GM19239 (cell line): ENCODE measurements at regions not wholly inside any gene's neighbourhood (a gene's known extent, or its start where the extent isn't known, plus 50 kb on each side); places are given as distances from the start of the nearest gene placed in this dataset.
A peak's percentile ranks its signal among the peaks of the same experiment; 100 is the strongest.

Experiments used
- DNase-seq: peaks from one replicate; pipeline ENCODE4 v3.0.0; 2011; ENCODE audit warnings: low spot score; ENCODE audit not compliant: insufficient read length
- FAIRE-seq: peaks from 2 replicates; lab custom pipeline; 2011; peaks lifted over from hg19 to GRCh38; lab: Jason Lieb, UNC

DNA sequence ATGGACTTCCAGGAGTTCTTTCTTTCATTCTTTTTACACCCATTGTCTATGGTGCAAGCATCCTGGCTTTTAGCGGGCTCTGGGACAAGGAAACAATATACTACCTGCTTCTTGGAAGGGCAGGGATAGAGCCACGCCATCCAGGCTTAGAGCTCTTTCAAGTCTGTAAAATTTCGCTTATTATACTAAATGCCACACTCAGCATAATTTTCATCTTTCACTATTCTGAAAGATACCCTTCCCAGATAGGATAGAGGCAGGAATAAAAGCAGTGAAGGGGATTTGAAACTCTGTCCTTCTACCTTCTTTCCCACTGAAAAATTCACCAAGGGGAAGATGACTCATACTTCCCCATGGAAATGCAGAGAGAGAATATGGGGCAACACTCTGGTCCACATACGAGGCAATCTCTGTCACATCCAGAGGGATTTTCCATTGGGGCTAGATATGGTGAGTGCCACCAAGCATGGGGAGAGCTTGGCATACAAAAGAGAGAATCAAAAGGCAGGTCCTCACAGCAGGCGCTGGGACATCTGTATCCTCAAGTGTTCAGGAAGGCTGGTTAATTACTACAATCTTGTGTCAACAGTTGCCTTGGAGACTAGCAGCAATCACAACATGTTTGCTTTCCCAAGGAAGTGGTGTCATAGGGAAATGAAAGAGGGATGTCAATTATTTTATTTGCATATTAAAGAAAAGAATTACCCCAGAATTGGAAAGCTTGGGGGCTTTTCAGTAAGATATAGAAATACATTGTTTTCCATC lies 127.6 kb downstream of the TDRD15 start:
- DNase-seq: no peak
- FAIRE-seq: no peak

DNA sequence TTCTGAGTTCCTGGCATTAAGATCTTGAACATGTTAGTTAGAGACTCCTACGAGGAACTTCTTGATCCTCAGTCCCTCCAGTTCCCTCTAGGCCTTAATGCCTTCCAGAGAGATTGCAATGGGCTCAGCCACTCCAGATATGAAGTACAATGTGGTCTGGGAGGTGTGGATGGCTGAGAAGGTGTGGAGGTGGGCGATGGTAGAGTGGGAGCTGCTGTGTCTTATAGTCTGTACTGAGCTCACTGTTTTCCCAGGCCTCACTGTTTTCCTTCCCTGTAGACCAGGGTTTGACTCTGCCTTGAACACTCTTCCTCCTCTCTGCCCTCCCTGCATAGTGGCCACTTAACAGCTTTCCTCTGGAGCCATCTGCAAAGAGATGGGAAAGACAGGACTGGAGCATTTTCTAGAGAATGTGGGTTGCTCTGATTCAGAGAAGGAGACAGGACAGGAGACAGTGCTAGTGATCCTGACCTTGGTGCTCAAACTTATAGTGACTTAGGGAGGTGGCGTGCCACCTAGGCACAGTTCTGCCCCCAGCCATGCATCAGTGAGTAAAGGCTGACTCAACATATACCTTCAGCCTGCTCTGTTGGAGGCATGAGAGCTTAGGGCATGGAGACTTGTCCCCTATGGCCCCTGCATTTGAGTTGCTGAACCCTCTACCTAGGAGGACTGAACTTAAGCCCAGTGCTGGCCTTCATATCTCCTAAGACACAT lies 129.7 kb downstream of the TDRD15 start:
- no peak for DNase-seq
- FAIRE-seq: no peak

DNA sequence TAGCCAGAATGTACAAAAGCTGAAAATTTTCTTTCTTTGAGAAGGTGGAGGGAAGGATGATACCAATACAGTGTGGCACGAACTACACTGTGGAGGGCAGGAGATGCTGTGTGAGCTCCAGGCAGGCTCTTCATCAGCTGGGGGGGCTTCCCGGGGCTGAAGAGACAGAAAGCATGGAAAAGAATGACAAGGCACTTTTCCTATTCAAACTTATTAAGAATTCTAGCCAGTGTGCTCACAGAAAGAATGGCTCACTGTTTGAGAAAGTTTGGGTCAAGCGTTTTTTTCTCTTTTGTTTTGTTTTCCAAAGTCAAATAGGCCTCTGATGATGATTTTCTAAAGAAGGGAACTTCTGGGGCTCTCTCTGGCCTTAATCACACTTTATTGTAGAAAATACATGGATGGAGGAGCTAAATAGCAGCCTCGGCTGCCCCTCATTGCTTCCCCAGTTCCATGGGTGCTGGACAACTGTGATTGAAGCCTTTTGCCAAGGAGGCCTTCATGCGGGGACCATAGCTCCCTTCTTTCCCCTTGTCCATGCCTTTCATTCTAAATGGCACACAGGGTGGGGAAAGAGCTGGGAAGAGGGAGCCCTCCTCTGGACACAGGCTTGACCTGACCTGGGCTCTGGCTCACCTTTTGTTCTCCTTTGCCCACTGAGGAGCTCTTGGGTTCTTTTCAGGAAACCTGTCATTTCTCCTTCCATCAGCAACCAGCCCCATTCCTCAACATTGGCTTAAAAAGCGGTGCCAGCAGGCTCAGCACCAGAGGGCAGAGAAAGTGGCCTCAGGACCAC lies 130.6 kb downstream of the TDRD15 start:
- FAIRE-seq: no peak
- DNase-seq: no peak

DNA sequence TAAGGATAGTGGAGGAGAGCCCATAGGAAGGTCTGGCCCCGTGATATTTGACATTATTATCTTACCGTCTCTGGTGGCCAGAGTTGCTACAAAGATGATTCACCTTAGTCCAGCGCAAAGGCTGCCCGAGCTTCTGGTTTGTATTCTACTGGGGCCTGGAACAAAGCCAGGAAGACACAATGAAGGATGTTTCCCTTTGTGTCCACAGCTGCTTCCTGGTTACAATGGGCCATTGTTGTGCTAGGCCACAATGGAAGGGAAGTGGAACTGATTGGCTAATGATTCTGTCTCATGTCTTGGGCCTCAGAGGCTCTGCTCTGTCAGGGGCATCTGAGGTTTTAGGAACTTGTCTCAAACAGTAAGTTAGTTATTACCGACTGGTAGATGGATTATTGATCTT lies 132.2 kb downstream of the TDRD15 start:
- no peak for DNase-seq

DNA sequence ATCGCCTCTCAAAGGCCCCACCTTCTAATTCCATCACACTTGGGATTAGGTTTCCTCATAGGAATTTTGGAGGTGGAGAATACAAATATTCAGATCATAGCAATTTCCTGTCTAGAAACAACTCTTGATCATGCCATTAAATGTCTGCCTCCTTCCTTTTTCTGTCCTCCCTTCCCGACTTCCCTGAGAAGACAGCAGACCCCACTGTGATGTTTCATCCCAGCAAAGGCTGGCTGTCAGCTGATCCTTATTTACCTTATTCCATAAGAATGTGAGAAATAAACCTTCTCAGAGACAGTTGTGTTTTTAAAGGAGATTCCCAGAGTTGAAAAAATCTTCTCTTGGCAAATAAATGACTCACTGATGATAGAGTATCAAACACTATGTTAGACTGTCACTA lies 133.9 kb downstream of the TDRD15 start:
- FAIRE-seq: no peak
- no peak for DNase-seq

More for the DNA sequence above, 132.2 kb downstream of the TDRD15 start:
- peak; percentile 65 for FAIRE-seq

DNA sequence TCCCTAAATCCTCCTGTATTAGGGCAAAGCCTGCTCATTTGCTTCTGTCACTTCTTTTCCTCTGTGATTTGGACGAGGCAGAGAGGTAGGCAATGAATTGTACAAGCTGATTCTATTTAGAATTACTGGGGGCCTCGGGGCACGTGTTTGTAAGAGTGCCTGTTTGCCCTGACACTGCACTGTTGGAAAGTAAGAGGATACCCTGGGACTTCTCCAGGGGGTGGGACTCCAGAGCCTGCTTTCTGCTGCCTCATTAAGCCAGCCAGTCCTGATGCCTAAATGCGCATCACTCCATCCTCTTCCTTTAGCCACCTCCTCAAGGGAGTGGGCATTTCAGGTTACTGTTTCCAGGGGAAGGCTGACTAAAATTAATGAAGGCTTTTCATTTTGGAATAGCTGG lies 134.3 kb downstream of the TDRD15 start:
- DNase-seq (no peak), FAIRE-seq (no peak)

DNA sequence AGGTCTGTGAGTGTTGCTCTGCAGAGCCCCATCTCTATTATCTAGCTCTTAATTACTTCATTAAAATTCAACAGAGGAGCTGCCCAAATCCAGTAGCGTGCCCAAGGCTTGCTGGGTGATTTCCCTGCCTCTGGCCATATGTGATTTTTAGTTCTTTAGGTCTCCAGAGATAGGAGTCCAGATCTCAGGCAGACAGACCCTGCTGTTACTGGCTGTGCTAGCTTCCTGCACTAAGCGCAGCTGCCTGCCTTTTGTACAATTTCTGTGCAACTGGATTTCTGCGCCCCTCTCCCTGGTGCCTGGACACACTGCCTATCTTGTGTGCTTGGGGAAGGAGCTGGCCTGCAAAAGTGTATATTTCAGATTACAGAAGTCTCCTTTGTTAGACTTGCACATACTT lies 136.5 kb downstream of the TDRD15 start:
- DNase-seq: no peak
- FAIRE-seq: no peak

DNA sequence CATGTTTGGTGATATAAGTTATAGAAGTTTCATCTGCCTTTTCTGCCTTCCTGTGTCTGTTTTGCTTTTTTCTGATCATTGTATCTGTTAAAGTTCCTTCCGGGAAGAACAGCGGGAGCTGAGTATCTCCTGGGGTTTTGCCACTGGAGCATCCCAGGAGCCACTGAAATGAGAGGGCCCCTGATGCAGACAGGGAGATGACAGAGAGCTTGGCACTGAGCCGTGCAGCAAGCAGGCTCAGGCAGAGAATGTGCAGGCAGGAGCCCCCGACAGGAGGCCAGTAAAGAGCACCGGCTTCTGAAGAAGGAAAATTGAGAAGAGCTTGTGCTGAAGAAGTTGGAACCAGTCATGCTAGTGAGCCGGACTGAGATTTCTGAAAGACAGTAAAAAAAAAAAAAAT lies 137.8 kb downstream of the TDRD15 start:
- no peak for DNase-seq
- no peak for FAIRE-seq

DNA sequence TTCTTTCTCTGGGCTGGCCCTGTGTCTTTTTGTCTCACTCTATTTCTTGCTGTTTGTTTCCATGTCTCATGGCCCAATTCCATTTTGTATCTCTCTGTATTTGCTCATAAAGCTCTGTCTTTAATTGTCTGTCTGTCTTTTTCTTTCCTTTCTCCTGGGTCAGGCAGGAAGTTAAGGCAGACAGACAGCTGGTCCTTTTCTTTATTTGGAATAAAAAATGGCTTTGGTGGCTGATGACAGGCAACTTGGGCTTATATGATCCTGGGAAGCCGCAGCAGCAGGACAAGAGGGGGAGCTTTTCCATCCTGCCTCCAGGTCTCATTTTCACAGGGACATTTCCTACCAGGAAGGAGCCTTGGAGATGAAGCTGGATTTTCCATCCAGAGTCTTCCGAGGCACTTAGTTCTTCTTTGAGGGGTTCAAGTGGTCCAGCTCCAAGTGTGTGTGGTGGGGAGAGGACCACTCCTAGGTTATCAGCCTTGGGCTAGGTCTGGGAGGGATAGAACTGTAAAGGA lies 138.7 kb downstream of the TDRD15 start:
- DNase-seq: no peak

DNA sequence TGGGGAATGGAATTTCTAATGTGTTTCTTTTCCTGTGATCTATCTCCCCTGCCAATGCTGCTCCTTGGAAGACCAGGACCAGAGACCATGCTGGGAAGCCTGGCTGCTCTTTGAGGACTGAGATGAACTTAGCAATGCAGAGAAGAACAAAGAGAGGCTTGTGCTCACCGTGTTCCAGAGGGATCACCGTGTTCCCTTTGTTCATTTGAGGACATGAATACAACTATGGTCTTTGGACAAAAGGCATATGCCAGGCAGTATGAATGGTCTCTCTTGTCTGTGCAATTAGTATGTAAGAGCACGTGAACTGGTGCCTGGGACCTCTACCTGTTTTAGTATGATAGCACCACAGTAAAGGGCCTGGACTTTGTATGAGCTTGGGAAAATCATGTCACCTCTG lies 139.9 kb downstream of the TDRD15 start:
- no peak for DNase-seq
- no peak for FAIRE-seq

More for the DNA sequence above, 138.7 kb downstream of the TDRD15 start:
- no peak for FAIRE-seq

DNA sequence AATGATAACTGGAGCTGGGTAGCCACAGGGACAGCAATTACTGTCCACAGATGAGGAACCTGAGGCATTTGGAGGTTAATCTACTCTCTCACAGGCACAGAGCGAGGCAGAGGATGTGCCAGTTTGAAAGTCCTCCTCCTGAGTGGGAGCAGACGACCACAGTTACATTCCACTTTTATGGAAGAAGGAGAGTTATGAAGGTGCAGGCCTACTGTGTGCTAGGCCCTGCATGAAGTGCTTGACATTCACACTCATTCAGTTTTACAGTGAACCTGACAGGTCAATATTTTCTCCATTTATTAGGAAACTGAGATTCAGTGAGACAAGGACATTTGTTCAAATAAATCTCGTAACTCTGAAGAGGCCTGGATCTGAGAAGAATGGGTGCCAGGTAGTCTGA lies 142.0 kb downstream of the TDRD15 start:
- DNase-seq (no peak), FAIRE-seq (no peak)

DNA sequence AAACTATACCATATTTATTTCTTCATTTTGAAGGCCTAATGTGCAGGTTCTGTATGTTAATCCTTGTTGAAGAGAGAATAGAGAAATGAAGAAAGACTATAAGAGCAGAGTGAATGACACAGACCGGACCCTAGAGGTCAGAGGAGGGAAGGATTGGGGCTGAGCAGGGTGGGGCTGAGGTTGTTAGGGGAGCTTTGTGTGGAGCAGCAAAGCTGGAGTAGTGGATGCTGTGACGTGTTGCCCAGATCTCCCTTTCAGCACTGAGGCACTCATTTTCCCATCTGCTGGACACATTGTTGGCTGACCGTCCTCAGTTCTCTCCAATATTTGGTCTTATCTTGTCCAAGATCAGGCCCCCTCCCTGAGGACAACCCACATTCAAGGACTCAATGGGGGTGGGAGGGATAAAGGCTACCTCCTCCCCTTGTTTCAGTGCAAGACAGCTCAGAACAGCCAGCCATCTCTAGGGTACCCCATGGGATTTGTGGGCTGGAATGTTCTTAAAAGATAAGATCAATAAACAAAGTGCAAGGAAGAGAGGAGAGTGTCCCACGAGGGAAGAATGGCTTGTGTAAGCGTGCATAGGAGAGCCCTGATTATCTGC lies 143.6 kb downstream of the TDRD15 start:
- FAIRE-seq: no peak
- DNase-seq: no peak

DNA sequence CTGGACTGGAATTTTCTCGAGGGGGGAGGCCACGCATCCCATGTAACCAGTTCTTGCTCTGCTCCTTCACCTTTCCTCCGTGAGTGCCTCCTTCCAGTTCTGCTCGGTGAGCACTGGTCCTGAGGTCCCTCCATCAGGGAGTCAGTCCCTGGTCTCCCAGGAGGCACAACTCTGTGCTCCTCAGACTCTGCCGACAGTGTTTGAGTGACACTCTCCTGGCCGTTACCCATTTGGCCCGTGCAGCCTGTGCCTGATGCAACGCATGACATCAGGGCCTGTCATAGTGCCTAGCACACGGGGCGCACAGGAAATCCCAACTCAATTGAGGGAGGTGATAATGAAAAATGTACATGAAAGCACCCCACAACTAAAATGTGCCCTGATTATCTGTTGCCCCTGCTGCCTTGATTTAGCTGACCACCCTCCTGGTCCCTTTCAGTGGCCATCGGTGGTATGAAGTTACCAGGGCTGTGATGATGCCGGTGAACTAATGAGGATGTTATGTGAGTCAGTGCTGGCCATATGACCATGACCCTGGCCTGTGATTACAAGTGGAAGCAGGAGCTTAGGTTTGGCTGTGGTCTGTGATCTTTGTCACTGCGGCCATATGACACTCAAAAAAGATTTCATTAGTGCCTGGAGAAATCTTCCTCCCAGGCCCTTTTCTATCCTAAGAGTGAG lies 144.6 kb downstream of the TDRD15 start:
- DNase-seq (no peak), FAIRE-seq (no peak)

DNA sequence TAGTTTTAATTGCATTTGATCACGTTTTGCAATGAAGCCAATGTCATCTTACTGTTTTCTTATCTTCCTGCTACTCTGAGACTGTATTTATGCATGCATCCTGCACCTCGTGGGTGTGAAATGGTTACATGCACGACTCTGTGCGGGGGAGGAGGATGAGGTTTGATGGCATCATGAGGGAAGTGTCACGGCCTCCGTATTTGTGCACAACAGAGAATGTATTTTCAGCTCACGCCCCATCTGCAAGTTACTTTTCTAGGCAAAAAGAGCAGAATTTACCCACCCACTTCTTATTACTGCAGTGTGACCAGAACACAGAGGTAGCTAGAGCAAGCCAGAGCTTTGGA lies 145.1 kb downstream of the TDRD15 start:
- DNase-seq (no peak), FAIRE-seq (no peak)

DNA sequence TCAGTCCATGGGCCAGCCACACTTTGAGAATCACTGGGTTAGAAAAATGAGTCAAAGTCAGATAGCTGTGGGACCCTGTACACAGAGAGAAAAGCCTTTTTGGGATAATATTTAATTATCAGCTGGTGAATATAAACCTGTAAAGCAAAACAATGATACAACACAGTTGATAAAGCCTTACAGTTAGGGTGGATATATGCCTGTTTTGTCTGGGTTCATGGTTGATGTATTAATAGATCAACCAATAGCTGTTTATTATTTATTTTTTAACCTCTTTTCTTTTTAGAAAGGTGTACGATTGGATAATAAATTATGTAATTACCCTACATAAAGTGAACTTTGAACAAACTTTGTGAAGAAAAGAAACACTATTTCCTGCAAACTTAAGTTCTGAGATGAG lies 145.6 kb downstream of the TDRD15 start:
- DNase-seq (no peak), FAIRE-seq (no peak)

DNA sequence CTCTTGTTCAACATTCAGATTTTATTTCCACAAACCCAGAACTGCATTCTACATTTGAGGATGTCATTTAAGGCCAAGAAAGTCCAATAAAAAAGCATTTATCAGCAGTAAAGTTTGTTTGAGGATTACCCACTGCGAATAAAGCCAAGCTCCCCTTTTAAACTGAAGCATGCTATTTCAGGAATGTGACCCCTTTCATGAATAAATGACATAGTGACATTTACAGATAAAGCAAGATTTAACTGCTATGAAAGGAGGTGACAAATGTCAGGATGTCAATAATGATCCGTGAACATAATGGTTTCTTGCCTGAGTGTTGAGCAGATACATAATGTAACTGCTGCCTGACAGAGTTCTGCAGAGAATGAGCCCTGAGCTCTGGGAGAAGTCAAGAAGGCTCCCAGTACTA lies 146.3 kb downstream of the TDRD15 start:
- no peak for DNase-seq
- no peak for FAIRE-seq

DNA sequence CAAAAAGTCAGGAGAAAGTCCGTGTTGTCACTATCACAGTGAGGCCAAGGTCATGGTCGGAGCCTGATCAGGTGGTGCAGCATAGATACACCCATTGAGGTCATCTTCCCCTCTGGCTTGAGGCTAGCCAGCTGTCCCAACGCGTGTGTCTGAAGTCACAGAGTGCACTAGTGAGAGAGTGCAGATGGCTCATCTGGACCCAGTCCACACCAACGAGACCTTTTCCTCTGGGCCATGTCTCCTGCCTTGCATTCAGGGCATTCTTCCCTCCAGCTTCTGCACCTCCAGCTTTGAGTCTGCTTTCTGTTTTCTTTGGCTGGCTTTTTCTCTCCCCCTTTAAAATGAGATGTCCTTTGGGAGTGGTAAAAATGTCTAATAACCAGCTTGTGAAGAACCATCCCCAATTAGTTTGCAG lies 146.9 kb downstream of the TDRD15 start:
- FAIRE-seq: no peak

DNA sequence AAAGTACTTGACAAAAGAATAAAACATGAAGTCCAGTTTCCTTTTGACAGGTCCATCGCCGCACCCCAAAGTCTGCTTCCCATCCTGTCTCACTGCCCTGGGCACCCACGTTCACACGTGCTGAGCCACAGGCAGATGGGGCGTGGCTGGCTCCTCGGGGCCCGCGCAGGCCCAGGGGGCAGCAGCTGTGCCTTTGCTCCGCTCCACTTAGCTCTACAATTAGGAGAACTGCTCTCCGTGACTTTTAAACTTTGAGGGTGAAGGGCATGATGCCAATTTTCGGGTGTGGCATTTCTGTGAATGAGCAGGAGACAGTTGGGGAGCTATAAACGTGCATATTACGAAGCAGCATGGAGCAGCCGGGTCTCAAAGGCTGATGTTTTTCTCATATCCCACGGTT lies 152.4 kb downstream of the TDRD15 start:
- DNase-seq (no peak), FAIRE-seq (no peak)

More for the DNA sequence above, 146.9 kb downstream of the TDRD15 start:
- no peak for DNase-seq

DNA sequence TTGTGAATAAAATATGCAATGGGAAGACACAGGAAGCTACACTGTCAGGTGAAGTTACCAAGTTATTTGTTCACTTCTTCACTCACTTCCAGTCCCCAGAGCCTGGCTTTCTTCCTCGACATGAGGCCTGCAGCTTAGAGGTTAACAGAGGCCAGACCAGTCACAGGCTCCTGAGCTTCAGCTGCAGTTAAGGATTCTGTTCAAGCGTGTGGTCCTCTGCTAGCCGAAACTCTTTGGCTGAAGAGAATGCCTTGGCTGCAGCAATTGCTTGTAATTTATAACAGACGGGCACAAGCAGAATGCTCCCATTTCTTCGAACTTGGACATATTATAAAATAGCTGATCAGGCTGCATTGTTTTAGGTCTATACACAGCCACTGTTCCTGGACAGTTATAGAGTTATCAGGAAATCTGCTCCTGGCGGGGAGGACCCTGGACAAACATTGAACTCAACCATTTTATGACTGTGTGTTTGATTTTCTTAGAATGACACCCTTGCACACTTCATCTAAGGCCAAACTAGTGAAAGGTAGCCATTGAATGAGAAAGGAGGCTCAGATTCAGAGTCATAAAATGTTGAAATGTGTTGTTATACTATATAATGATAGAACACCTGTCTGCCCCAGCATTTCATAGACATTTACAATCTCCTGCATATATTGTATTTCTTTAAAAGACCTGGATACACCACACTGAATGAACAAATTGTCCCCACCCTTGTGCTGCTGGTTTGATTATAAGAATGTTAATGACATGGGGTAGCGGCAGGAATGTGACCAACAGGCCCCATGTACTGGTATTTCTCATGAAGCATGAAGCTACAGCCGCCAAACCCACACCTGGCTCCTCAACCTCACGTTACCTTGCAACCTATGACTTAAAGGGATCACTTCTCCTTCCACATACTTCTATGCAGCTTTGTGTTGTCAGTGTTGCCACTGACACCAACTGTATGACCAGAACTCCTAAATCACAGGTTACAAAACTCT lies 153.6 kb downstream of the TDRD15 start:
- DNase-seq (no peak), FAIRE-seq (no peak)
